ENCODE measurements at regions not wholly inside any gene's neighbourhood (a gene's known extent, or its start where the extent isn't known, plus 50 kb on each side); places are given as distances from the start of the nearest gene placed in this dataset.

DNA sequence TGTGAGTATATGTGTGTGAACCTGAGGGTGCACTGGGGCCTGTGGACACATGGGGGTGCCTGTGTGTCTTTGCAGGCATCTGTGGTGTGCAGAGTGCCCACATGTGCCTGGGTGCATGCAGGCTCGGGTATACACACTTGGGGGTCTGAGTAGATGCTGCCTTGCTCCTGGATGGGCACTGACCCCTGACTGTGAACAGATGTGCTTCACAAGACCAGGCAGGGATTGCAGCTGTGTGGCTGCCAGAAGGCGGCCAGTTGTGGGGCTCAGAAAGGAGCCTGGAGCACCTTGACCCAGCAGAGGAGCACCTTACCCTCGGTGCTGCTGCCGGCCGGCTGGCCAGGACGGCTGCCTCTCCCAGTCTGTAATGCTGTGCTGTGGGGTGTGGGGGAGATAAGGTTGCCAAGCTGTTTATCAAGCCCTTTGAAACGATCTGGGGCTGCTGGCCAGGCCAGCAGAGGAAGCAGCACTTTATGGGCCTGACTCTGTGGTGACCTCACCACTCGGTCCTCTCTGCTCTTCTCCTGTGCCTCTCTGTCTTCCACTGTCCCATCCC lies 55.5 kb upstream of the MRPS22 start:
- H2BK120ac ChIP-seq (ENCODE audit: low read depth, low read length): peak overlapping the region; percentile 40; the same call in 1 of the 2 replicates
- ChIA-PET POLR2A (ENCODE audit: unreplicated experiment) (no interaction called here), CTCF (interaction anchor here (1.2 kb wide), 1 partner anchor 10 kb away, joined by 3 read pairs; no protein-coding TSS in a partner anchor)
- TF ChIP-seq NFE2L2 (IDR thresholded peaks at IDR 0.05; ENCODE audit: low read depth, low read length): no peak
- TF ChIP-seq, protein P1, sequence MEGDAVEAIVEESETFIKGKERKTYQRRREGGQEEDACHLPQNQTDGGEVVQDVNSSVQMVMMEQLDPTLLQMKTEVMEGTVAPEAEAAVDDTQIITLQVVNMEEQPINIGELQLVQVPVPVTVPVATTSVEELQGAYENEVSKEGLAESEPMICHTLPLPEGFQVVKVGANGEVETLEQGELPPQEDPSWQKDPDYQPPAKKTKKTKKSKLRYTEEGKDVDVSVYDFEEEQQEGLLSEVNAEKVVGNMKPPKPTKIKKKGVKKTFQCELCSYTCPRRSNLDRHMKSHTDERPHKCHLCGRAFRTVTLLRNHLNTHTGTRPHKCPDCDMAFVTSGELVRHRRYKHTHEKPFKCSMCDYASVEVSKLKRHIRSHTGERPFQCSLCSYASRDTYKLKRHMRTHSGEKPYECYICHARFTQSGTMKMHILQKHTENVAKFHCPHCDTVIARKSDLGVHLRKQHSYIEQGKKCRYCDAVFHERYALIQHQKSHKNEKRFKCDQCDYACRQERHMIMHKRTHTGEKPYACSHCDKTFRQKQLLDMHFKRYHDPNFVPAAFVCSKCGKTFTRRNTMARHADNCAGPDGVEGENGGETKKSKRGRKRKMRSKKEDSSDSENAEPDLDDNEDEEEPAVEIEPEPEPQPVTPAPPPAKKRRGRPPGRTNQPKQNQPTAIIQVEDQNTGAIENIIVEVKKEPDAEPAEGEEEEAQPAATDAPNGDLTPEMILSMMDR (conservative IDR thresholded peaks at IDR 0.05; ENCODE audit: low read depth, low read length): peak; percentile 21; the same call in 1 of the 2 replicates
- TF ChIP-seq POLR2A (IDR thresholded peaks at IDR 0.05; ENCODE audit: low read depth, low read length): no peak
- no peak overlapping the region for H2BK5ac ChIP-seq (ENCODE audit: low read depth, low read length, poor library complexity, severe bottlenecking)
- H2AK5ac ChIP-seq (ENCODE audit: low read depth, low read length): no peak overlapping the region
- no peak overlapping the region for H4K5ac ChIP-seq (ENCODE audit: low read depth, low read length)
- H3K36me3 ChIP-seq (ENCODE audit: control insufficient read depth, insufficient read depth, low read length): no peaks in the 10 kb centered on the region
- H2BK15ac ChIP-seq (ENCODE audit: low read depth, low read length): no peak overlapping the region; the same call in 2 of the 3 replicates
- H2AFZ ChIP-seq (replicated peaks; ENCODE audit: low read length, poor library complexity): peak overlapping the region; percentile 43
- dilution Hi-C loops (cut with HindIII; ENCODE audit: low sequenced_read_pairs, unreplicated experiment) (no loop called here), intact Hi-C loops (cut with micrococcal nuclease) (no loop called here), in situ Hi-C loops (cut with MboI; ENCODE audit: low sequenced_read_pairs) (no loop called here)
- no peaks in the 10 kb centered on the region; the same call in 1 of the 2 replicates for H3K9me1 ChIP-seq (ENCODE audit: insufficient read depth, low read length)
- H3K18ac ChIP-seq (ENCODE audit: low read depth, low read length): no peak overlapping the region
- no peaks in the 10 kb centered on the region for H3K9me3 ChIP-seq (ENCODE audit: control insufficient read depth, insufficient read depth, low read length)
- H3K79me1 ChIP-seq (ENCODE audit: low read depth in 1 of 2, low read length in 2 of 2): no peaks in the 10 kb centered on the region
- ATAC-seq (ENCODE audit: low read depth): peak; percentile 35
- H4K8ac ChIP-seq (ENCODE audit: low read depth in 2 of 2, low read length in 2 of 2): no peak overlapping the region
- no peaks in the 10 kb centered on the region for H3K27me3 ChIP-seq (ENCODE audit: control insufficient read depth, insufficient read depth, low read length)
- H3K56ac ChIP-seq (ENCODE audit: extremely low read depth, insufficient read depth, low read length): no peak overlapping the region
- no peak overlapping the region for H3K27ac ChIP-seq (ENCODE audit: insufficient read depth, low read length)
- peak overlapping the region; percentile 61 for H4K91ac ChIP-seq (ENCODE audit: insufficient read depth, low read depth, low read length)
- H2BK20ac ChIP-seq (ENCODE audit: low read depth, low read length): peak overlapping the region; percentile 55; the same call in 1 of the 2 replicates
- H4K20me1 ChIP-seq (ENCODE audit: insufficient read depth, low read length): no peaks in the 10 kb centered on the region
- DNase-seq: no peak
- no peak overlapping the region for H3K23ac ChIP-seq (ENCODE audit: low read depth, low read length)
- H3K9ac ChIP-seq (ENCODE audit: low read depth, low read length): no peak overlapping the region
- no peak overlapping the region for H3K4me3 ChIP-seq (ENCODE audit: insufficient read depth, low read depth, low read length)
- no TSS peak for BruUV-seq (replicated peaks)
- no peak overlapping the region for H3K4me2 ChIP-seq (ENCODE audit: low read depth, low read length)
- WGBS, 2 experiments (ENCODE audit: extremely low coverage in 2 of 2, insufficient read length in 1 of 2): no CpG with 5 or more reads among the region's 8 CpGs
- peaks cover 14% of the 10 kb centered on the region for H3K4me1 ChIP-seq (ENCODE audit: control insufficient read depth, insufficient read depth, low read length)
- peak overlapping the region; percentile 23 for H2AK9ac ChIP-seq (replicated peaks; ENCODE audit: low read depth, low read length, poor library complexity)
- H3K14ac ChIP-seq (replicated peaks; ENCODE audit: low read depth, low read length): no peak overlapping the region
- H3K4ac ChIP-seq (ENCODE audit: low read depth, low read length): peak overlapping the region; percentile 57; the same call in 1 of the 2 replicates

Measured in IMR-90 (cell line).